Activated naive CD4-positive, alpha-beta T cell treated with anti-CD3 and anti-CD28 coated beads, Interleukin-2, amount 50 U/mL, for 16 hours (primary cell): ENCODE measurements at regions not wholly inside any gene's neighbourhood (a gene's known extent, or its start where the extent isn't known, plus 50 kb on each side); places are given as distances from the start of the nearest gene placed in this dataset.

ENCODE experiments used
- DNase-seq: peaks from one replicate; pipeline ENCODE4 v3.0.0-alpha.2; 2020

DNA sequence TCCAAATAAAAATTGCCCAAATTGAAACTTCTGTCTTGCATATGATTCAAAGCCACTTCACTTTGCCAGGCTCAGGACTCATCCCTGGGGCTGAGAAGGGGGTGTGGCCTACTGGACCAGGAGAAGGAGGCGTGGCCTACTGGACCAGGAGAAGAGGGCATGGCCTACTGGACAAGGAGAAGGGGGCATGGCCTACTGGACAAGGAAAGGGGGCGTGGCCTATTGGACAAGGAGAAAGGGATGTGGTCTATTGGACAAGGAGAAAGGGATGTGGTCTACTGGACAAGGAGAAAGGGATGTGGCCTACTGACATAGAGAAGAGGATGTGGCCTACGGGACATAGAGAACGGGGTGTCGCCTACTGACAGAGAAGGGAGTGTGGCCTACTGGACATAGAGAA lies 405.3 kb downstream of the RRAGC start:
- DNase-seq, result no peak

- DNase-seq, result no peak
Observed at GRCh38 chr1:38452246-38452645, 405.7 kb upstream of the POU3F1 start.

- DNase-seq, result no peak
Observed at GRCh38 chr1:38451541-38451993, 405.0 kb upstream of the POU3F1 start.

- no peak for DNase-seq
Observed at GRCh38 chr1:38448893-38449292, 402.3 kb upstream of the POU3F1 start.

GRCh38 chr1:38446936-38447335 lies 400.3 kb upstream of the POU3F1 start:
- no peak for DNase-seq

GRCh38 chr1:38444770-38445442 lies 398.3 kb upstream of the POU3F1 start:
- DNase-seq, result no peak

DNA sequence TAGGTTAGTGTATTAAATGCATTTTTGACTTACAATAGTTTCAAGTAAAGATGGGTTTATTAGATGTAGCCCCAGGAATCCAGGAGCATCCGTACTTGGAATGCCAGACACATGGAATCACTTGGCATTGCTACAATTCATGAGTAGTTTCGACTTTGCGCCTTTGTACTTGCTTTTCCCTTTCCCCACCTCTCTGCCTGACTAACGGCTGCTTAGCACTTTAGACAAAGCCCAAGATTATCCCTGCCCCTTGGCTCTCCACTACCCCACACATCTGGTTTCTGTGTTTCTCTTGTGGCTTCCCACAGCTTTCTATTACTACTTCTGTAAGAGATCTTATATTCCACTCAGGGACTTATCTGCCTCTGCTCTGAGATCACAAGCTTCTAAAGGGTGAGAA lies 397.7 kb upstream of the POU3F1 start:
- no peak for DNase-seq

DNA sequence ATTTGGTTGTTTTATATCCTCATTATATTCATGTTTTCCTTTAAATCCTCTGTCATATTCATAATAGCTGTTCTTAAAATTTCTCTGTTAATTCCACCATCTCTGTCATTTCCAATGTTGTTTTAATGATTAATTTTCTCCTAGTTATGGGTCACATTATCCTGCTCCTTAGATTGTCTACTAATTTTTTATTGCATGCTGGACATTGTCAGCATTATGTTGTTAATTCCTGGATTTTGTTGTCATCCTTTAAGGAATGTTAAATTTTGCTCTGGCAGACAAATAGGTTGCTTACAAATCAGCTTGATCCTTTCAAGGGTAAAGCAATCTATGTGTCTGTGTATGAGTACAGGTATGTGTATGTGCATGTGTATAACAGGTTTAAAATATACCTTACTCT lies 393.8 kb upstream of the POU3F1 start:
- no peak for DNase-seq

DNA sequence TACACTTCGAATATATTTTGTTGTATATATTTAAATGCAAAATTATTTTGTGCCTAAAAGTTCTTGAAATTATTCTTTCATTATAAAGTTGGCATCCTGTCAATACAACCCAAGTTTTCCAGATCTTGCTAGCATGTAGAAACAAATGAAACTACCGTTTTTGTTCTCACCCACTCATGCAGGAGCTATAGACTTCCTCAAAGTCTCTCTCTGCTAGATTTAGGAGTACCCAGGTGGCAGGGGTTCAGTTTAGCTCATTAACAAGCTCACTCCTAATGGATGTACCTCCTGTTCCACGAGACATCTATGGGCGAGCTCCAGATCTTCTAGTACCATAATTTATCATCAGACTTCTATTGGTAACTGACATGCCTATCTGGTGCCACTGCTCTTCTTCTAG lies 390.2 kb upstream of the POU3F1 start:
- DNase-seq, result no peak

- DNase-seq, result no peak
Observed at GRCh38 chr1:38436006-38436405, 389.4 kb upstream of the POU3F1 start.

DNA sequence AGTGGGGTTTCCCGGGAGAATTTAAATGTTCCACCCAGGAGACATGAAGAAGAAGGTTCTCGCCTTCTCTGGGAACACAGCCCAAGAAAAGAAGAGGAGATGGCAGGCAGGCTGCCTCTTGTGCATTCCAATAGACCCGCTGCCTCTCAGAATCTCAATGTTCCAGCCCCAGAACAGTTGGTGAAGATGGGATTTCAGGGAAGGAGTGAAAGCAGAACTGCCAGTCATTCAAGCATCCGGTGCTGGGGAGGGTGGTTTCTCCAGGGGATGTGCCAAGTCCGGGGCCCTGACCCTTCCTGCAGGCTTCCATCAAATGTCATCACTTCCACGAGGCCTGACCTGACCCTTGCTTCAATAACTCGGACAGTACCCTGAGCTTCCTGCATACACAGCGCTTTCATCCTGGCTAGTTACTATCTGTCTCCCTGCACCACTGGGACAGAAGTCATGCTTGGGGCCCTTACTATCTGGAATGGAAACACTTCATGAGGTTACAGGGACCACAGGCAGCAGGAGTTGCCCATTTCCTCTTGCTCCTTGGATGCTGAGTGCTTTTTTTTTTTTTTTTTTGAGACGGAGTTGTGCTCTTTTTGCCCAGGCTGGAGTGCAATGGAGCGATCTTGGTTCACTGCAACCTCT lies 386.6 kb upstream of the POU3F1 start:
- DNase-seq, result no peak

DNA sequence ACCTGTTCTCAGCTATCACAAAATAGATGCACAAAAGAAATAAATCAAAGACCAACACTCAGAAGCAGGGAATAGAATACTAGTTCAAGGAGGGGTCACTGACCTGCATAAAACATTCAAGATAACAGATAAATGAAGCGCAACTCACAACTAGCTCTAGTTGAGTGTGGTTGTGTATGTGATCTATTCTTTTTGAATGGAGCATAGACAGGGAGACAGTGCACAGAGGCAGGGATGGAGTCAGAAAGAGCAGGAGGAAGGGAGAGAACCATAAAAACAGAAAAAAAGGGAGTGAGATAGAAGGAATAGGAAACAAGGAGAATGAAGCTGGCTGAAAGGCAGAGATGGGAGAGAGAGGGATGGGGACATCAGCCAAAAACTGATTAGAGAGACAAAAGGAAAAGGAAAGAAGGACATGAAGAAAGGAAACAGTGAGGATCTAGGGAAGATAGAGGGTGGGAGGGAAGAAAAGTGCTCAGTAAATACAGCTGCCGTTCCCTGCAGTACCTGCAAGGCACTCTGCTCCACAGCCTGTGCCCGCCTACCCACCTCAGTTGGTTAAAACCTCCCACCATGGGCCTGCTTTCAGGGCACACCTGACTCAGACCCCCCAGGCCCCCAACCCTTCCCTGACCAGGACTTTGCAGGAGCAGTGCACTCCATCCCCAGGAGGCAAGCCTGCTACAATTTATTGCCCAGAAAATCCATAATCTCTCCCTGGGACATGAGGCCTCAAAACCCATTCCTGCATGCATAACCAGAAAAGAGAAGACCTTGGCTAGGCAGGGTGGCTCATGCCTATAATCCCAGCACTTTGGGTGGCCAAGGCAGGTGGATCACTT lies 385.2 kb upstream of the POU3F1 start:
- DNase-seq, result no peak

DNA sequence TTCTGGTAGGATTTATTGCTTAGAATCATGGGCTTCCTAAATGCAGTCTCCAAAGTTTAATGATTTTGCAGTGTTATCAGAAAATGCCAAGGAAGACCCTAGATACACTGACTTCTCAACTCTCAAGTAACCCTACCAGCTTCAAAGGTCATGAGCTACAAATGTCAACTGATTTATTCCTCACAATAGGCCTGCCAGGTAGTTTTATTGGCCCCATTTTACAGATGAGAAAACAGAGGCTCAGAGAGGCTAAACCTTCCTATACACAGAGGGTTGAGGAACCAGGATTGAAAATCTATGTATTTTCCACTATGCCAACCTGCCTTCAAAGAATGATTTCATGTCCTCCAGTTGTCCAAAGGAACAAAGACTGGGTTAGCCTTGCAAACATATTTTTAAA lies 384.4 kb upstream of the POU3F1 start:
- no peak for DNase-seq

DNA sequence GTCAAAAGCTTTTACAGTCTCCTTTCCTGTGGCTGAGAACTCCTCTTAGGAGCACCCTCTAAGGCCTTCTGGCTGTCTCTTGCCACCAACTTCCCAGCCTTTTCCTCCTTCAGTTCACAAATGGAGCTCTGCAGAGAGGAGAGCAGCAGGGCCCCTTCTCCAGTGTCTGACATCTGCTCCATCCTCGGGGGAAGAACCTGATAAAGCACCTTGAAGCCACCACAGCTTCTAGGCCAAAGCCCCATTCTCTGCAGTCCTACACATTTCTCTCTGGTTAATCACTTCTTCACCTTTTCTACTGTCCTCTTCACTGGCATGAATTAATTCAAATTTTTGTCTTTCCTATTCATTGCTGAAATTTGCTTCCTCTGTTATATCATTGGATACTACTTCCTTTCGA lies 378.1 kb upstream of the POU3F1 start:
- DNase-seq, result no peak

GRCh38 chr1:38420666-38421065 lies 374.1 kb upstream of the POU3F1 start:
- no peak for DNase-seq

- no peak for DNase-seq
Observed at GRCh38 chr1:38418195-38419030, 371.8 kb upstream of the POU3F1 start.

DNA sequence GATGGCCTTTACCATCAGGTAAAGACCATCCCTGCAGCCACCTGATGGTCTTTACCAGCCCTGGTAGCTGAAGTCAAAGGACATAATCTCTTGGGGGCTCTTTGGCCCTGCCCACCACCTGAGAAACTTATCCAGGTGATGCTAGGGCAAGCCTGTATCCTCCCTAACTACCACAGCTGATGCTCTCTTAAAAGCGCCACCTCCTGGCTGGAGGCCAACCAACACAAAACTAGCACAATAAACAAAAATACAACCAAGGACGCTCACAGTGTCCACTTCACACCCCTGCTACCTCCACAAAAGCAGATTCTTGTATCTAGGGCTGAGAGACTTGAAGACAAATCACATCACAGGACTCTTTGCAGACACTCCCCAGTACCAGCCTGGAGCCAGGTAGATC lies 357.1 kb upstream of the POU3F1 start:
- DNase-seq, result no peak

DNA sequence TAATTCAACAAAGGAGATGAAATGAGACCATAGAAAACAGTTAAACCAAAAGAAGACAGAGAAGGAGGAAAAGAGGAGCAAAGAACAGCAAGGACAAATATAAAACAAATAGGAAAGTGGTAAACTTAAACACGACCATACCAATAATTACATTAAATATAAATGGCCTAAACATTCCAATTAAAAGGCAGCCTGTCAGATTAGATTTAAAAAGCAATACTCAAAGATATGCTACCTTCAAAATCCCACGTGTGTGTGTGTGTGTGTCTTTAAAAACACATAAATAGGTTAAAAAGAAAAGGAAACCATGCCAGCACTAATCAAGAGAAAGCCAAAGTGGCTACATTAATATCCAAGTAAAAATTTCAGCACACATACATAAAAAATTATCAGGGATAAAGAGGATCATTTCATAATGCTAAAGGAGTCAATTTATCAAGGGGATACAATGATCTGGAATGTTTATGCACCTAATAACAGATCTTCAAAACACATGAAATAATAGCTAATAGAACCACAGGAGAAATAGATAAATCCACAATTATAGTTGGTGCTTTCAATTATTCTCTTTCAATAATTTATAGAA lies 355.7 kb upstream of the POU3F1 start:
- DNase-seq, result no peak

GRCh38 chr1:38396606-38397005 lies 350.0 kb upstream of the POU3F1 start:
- no peak for DNase-seq

GRCh38 chr1:38394303-38394702 lies 347.7 kb upstream of the POU3F1 start:
- DNase-seq, result no peak

- no peak for DNase-seq
Observed at GRCh38 chr1:38392861-38393260, 346.3 kb upstream of the POU3F1 start.

GRCh38 chr1:38381256-38381655 lies 334.7 kb upstream of the POU3F1 start:
- no peak for DNase-seq

- DNase-seq, result no peak
Observed at GRCh38 chr1:38376577-38376976, 330.0 kb upstream of the POU3F1 start.
